ENCODE measurements at regions not wholly inside any gene's neighbourhood (a gene's known extent, or its start where the extent isn't known, plus 50 kb on each side); places are given as distances from the start of the nearest gene placed in this dataset.
A peak's percentile ranks its signal among the peaks of the same experiment; 100 is the strongest.

GRCh38 chr5:156051972-156052371, 275.0 kb upstream of the SGCD start:
- H3K27me3 Mint-ChIP-seq (ENCODE audit: low read depth), result no peaks in the 10 kb centered on the region
- 0 out of 2 replicates have a peak, but pooled peaks cover under 1% of the 10 kb centered on the region for H3K36me3 Mint-ChIP-seq
- no peak overlapping the region for H3K27ac Mint-ChIP-seq
- H3K4me1 Mint-ChIP-seq, result peaks cover 10% of the 10 kb centered on the region
- ChIA-PET CTCF (interaction anchor here (0.6 to 1.1 kb wide), 5 partner anchors 9 to 219 kb away, joined by 3 to 7 read pairs (median 3); no protein-coding TSS in a partner anchor), POLR2A (no interaction called here)
- peaks cover 8% of the 10 kb centered on the region for H3K9me3 Mint-ChIP-seq
- TF ChIP-seq ZNF532 (CRISPR knock-in tag; IDR thresholded peaks at IDR 0.05; ENCODE audit: borderline replicate concordance) (no peak), NFATC4 (CRISPR knock-in tag; IDR thresholded peaks at IDR 0.05) (no peak), CTCF (IDR thresholded peaks at IDR 0.05) (0 out of 2 replicates have a peak, but pooled peaks have one; percentile 17)
- ATAC-seq (peak; percentile 95), DNase-seq (ENCODE audit: low spot score) (peak; percentile 51)
- H3K4me3 Mint-ChIP-seq, result no peak overlapping the region

GRCh38 chr5:156052656-156053055, 274.3 kb upstream of the SGCD start:
- H3K36me3 Mint-ChIP-seq, result no peaks in the 10 kb centered on the region
- no peaks in the 10 kb centered on the region for H3K27me3 Mint-ChIP-seq (ENCODE audit: low read depth)
- POLR2A ChIA-PET, result no interaction called here
- CTCF ChIA-PET, result no interaction called here
- TF ChIP-seq ATF2 (CRISPR knock-in tag; IDR thresholded peaks at IDR 0.05; ENCODE audit: borderline replicate concordance, low read depth) (no peak), MYBL2 (CRISPR knock-in tag; IDR thresholded peaks at IDR 0.05) (no peak), ZMAT4 (CRISPR knock-in tag; IDR thresholded peaks at IDR 0.05) (no peak), RORB (CRISPR knock-in tag; IDR thresholded peaks at IDR 0.05) (no peak), ZNF416 (CRISPR knock-in tag; IDR thresholded peaks at IDR 0.05) (no peak), ZNF232 (CRISPR knock-in tag; IDR thresholded peaks at IDR 0.05) (no peak), NFE2L1 (CRISPR knock-in tag; IDR thresholded peaks at IDR 0.05) (no peak), USF1 (CRISPR knock-in tag; IDR thresholded peaks at IDR 0.05) (no peak), AFF4 (CRISPR knock-in tag; IDR thresholded peaks at IDR 0.05; ENCODE audit: borderline replicate concordance) (no peak)
- H3K4me1 Mint-ChIP-seq, result peaks cover 10% of the 10 kb centered on the region
- DNase-seq (ENCODE audit: low spot score), result no peak
- H3K27ac Mint-ChIP-seq, result no peak overlapping the region
- H3K9me3 Mint-ChIP-seq, result peaks cover 3% of the 10 kb centered on the region; the same call in 1 of the 2 replicates
- ATAC-seq, result no peak
- H3K4me3 Mint-ChIP-seq, result no peak overlapping the region
